ENCODE measurements at regions not wholly inside any gene's neighbourhood (a gene's known extent, or its start where the extent isn't known, plus 50 kb on each side); places are given as distances from the start of the nearest gene placed in this dataset.

GRCh38 chr13:60794751-60795150 lies 397.7 kb downstream of the TDRD3 start:
- no peak overlapping the region for H3K4me2 ChIP-seq (replicated peaks; ENCODE audit: extremely low read depth, low read length, poor library complexity, severe bottlenecking)
- no peaks in the 10 kb centered on the region for H3K27me3 ChIP-seq (ENCODE audit: control insufficient read depth in 2 of 2, insufficient read depth in 2 of 2, low read length in 2 of 2)
- WGBS (ENCODE audit: insufficient coverage), result 100% methylated on average over 2 of the region's 4 CpGs
- no peak overlapping the region for H2AFZ ChIP-seq (ENCODE audit: insufficient read depth, low read depth, low read length, poor library complexity, severe bottlenecking)
- Mint-ChIP-seq H3K27me3 (ENCODE audit: low read depth in 3 of 3) (no peaks in the 10 kb centered on the region), H3K36me3 (no peaks in the 10 kb centered on the region), H3K27ac (no peak overlapping the region), H3K9me3 (peaks cover 0 to 8% (median 0%) of the 10 kb centered on the region in 7 donors), H3K4me1 (no peaks in the 10 kb centered on the region), H3K4me3 (no peak overlapping the region)
- TF ChIP-seq CTCF (IDR thresholded peaks at IDR 0.05), result no peak
- H4K20me1 ChIP-seq (ENCODE audit: insufficient read depth, low read length), result no peaks in the 10 kb centered on the region
- H3K9ac ChIP-seq (ENCODE audit: insufficient read depth, low read length, poor library complexity, severe bottlenecking), result no peak overlapping the region
- no peaks in the 10 kb centered on the region for H3K36me3 ChIP-seq (replicated peaks in 1 of 2; ENCODE audit: control insufficient read depth in 1 of 2, insufficient read depth in 2 of 2, low read length in 2 of 2)
- peaks cover 0 to 4% of the 10 kb centered on the region in 2 donors for H3K9me3 ChIP-seq (replicated peaks in 1 of 2; ENCODE audit: control insufficient read depth in 1 of 2, insufficient read depth in 1 of 2, low read length in 2 of 2)
- H3K79me2 ChIP-seq (ENCODE audit: insufficient read depth, low read length), result no peaks in the 10 kb centered on the region
- DNase-seq, result no peak
- H3K4me1 ChIP-seq (ENCODE audit: control insufficient read depth in 1 of 2, insufficient read depth in 2 of 2, low read length in 2 of 2), result no peaks in the 10 kb centered on the region
- no peak overlapping the region for H3K27ac ChIP-seq (ENCODE audit: low read depth in 1 of 2, low read length in 2 of 2)
- H3K4me3 ChIP-seq (replicated peaks in 1 of 3; ENCODE audit: low read depth in 2 of 3, low read length in 3 of 3), result no peak overlapping the region
- intact Hi-C loops (cut with micrococcal nuclease), result no loop called here

- Mint-ChIP-seq H3K4me1 (no peaks in the 10 kb centered on the region), H3K27ac (no peak overlapping the region), H3K36me3 (no peaks in the 10 kb centered on the region), H3K4me3 (no peak overlapping the region), H3K27me3 (ENCODE audit: low read depth in 3 of 3) (no peaks in the 10 kb centered on the region), H3K9me3 (peaks cover 0 to 6% (median 2%) of the 10 kb centered on the region in 7 donors)
- 91% methylated on average over 3 of the region's 5 CpGs for WGBS (ENCODE audit: insufficient coverage)
- no peak overlapping the region for H2AFZ ChIP-seq (ENCODE audit: insufficient read depth, low read depth, low read length, poor library complexity, severe bottlenecking)
- H3K79me2 ChIP-seq (ENCODE audit: insufficient read depth, low read length), result no peaks in the 10 kb centered on the region
- H3K9me3 ChIP-seq (replicated peaks in 1 of 2; ENCODE audit: control insufficient read depth in 1 of 2, insufficient read depth in 1 of 2, low read length in 2 of 2), result peaks cover 0 to 11% of the 10 kb centered on the region in 2 donors
- H3K27me3 ChIP-seq (ENCODE audit: control insufficient read depth in 2 of 2, insufficient read depth in 2 of 2, low read length in 2 of 2), result no peaks in the 10 kb centered on the region
- H3K4me2 ChIP-seq (replicated peaks; ENCODE audit: extremely low read depth, low read length, poor library complexity, severe bottlenecking), result no peak overlapping the region
- TF ChIP-seq CTCF (IDR thresholded peaks at IDR 0.05), result no peak
- no peaks in the 10 kb centered on the region for H4K20me1 ChIP-seq (ENCODE audit: insufficient read depth, low read length)
- H3K9ac ChIP-seq (ENCODE audit: insufficient read depth, low read length, poor library complexity, severe bottlenecking), result no peak overlapping the region
- no peaks in the 10 kb centered on the region for H3K36me3 ChIP-seq (replicated peaks in 1 of 2; ENCODE audit: control insufficient read depth in 1 of 2, insufficient read depth in 2 of 2, low read length in 2 of 2)
- H3K4me1 ChIP-seq (ENCODE audit: control insufficient read depth in 1 of 2, insufficient read depth in 2 of 2, low read length in 2 of 2), result no peaks in the 10 kb centered on the region
- DNase-seq, result no peak
- no peak overlapping the region for H3K27ac ChIP-seq (ENCODE audit: low read depth in 1 of 2, low read length in 2 of 2)
- intact Hi-C loops (cut with micrococcal nuclease), result no loop called here
- no peak overlapping the region for H3K4me3 ChIP-seq (replicated peaks in 1 of 3; ENCODE audit: low read depth in 2 of 3, low read length in 3 of 3)
Measured at GRCh38 chr13:60790620-60791019, 393.6 kb downstream of the TDRD3 start.

Data from CD14-positive monocyte (primary cell).